ENCODE measurements at regions not wholly inside any gene's neighbourhood (a gene's known extent, or its start where the extent isn't known, plus 50 kb on each side); places are given as distances from the start of the nearest gene placed in this dataset.

DNA sequence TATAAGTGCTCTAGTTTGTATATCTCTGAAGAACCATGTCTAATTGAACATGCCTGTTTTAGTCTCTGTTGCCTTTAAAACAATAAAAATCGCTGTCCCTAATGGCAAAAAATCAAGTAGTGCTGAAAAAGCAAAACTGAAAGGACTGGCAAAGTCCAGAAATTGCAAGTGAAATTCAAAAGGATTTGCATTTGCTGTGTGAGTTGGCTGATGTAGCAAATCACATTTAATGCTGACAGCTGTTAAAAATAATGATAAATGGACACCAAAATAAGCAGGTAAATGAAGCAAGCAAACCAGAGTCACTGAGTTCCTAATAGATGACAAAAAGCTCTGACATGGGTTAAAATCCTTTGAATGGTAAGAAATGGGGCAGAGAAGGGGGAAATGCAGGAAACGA lies 874.1 kb downstream of the GRM8 start:
- no peak for DNase-seq

DNA sequence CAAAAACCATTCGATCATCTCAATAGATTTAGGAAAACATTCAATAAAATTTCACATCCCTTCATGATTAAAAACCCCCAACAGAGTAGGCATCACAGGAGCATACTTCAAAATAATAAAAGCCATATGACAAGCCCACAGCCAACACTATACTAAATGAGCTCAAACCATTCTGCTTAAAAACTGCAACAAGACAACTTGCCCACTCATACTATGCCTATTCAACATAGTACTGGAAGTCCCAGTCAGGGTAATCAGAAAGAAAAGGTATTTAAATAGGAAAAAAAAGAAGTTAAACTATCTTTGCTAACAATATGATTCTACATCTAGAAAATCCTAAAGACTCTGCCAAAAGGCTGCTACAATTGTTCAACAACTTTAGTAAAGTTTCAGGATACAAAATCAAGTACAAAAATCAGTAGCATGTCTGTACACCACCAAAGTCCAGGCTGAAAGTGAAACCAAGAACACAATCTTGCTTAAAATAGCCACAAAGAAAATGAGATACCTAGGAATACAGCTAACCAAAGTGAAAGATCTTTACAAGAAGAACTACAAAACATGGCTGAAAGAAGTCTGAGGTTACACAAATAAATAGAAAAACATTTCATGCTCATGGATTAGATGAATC lies 882.6 kb downstream of the GRM8 start:
- DNase-seq: no peak

DNA sequence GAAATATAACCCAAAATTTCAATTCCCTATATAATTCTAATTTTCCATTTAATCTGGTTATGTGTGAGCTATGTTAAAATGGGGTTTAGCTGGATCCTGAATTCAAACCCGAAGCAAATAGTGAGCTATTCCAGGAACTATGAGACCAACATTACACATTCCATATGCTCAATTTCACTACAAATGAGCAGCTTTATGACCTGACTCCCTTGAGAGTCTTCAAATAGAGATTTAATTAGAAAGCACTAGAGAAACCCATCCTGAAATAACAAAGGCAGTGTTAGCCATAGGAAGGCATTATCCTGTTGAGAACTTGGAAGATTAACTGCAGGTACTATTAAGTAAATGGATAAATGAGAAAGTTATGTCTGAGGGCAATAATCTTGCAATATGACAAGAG lies 890.0 kb downstream of the GRM8 start:
- DNase-seq: no peak

DNA sequence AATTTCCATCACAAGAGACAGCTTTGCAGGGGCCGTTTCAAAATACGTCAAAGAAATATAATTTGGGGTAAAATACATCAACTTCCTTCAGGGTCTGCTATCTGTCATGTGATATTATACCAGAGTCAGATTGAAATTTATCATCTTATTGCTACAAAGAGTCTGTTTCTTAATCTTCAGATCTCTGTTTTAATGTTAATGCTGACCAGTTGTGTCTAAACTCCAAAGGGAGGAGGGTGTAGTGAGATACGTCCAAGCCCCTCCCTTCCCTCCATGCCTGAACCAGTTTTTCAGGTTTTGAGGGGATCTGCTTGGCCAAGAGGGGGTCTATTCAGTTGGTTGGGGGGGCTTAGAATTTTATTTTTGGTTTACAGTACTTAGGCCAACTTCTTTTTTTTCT lies 891.6 kb downstream of the GRM8 start:
- no peak for DNase-seq

DNA sequence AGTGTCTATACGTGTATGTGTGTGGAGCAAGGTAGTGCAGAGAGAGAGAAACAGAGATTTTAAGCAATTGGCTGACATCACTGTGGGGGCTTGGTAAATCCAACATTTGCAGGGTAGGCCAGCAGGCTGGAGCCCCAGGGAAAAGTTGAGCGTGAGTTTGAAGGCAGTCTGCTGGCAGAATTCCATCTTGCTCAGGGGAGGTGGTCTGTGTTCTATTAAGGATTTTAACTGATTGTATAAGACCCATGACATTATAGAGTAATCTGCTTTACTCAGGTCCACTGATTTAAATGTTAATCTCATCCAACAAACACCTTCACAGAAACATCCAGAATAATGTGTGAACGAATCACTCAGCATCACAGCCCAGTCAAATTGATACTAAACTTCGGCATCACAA lies 912.9 kb downstream of the GRM8 start:
- DNase-seq: no peak

DNA sequence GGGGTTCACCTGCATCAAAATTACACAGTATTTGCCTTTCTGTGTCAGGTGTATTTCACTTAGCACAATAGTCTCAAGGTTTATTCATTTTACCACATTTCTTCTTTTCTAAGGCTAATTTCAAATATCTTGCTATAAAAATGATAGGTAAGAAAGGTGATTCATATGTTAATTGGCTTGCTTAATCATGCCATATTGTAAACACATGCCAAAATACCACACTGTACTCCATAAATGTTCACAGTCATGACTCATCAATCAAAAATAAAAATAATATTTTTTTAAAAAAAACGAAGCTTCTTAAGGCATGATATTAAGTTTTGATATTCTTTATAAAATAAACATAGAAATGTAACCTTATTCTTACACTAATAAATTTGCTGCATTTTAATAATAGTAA lies 947.1 kb downstream of the GRM8 start:
- no peak for DNase-seq

DNA sequence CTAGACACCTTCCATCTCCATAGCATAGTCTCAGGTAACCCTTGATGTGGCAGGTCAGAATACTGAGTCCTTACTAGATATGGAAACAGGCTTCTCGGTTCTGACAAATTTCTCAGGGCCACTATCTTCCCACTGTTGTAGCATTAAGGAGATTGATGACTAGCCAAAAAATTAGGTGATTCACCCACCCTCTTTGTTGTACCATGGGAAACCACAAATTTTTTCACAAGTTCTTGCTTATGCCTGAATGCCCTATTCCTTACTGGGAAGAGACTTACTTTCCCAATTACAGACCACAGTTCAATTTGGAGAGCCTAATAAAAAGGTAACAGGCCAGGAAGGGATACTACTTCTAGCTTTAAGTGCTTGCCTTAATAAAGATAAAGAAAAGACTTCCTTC lies 948.8 kb downstream of the GRM8 start:
- no peak for DNase-seq

DNA sequence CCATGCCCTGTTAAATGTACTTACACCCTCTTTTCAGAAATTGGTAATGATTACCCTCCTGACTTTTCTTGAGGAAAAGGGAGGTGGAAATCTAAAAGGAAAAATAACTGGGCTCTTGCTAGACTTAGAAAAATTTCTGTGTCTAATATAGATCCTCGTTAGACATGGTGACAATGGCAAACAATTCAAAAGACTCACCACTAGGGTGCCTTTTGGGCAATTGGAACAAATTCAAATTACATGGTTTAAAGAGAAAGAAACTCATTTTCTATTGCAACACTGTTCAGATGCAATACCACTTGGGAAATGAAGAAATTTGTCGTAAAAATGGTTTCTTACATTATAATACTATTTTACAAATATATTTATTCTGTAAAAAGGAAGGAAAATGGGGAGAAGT lies 950.1 kb downstream of the GRM8 start:
- no peak for DNase-seq

DNA sequence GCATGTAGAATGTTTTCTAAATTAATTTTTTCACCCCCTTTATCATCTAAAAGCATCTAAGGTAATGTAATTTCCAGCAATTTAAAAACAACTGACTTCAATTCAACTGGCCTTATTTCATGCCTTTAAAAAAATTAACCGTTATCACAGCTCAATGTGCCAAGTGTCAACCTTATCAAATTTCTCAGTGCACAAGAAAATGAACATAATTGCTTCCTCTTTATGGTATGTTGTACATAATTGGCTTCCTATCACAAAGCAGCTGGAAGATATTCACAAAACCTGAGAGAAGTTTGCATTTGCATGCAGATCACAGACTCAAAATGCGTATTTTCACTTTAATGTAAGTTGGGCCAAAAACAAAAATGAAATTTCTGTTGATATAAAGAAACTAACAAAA lies 966.4 kb downstream of the GRM8 start:
- DNase-seq: no peak

DNA sequence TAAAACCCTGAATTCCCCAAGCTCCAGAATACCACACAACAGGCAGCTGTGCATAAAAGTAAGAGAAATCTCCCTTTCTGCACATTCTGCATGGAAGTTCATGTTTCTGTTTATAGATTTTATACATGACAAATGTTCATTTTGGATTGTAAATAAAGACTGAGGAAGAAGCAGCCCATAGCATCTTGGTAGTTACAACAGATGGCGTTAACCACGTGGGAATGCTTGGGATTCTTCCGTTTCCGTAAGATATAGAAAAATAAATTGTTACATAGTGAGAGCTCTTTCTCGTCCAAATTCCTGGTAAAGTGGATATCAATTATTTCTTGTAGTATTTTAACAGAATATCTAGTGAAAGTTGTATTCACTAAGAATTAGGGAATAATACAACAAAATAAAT lies 1016.5 kb downstream of the GRM8 start:
- DNase-seq: no peak

DNA sequence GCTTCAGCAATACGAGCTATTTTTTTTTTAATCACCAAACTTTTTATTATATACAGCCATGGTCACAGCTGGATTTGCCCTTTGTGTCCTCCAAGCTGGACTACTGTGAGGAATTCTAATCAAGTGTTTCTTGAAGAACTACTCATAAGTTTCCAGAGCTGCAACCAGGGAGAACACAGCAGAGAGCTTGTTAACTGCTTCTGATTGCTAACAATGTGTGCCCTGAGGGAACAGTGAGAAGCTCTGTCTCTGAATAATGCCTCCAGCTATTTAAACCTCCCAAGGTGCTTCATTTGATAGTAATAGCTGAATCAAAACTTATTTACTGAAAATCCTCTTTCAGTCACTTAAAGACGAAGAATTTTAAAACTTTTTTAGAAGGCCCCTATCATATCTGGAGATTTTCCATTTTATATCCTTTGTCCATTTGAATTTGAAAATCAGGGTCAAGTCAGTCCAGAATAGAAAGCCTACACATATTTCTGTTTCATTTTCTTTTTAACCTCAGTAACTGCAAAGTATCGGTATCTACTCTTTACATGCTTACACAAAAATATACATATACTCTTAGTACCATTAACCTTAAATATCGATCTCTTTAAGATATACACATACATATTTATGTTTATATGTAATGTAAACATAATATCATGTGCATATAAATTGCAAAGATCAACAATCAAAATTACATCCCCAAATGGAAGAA lies 1024.2 kb downstream of the GRM8 start:
- no peak for DNase-seq

DNA sequence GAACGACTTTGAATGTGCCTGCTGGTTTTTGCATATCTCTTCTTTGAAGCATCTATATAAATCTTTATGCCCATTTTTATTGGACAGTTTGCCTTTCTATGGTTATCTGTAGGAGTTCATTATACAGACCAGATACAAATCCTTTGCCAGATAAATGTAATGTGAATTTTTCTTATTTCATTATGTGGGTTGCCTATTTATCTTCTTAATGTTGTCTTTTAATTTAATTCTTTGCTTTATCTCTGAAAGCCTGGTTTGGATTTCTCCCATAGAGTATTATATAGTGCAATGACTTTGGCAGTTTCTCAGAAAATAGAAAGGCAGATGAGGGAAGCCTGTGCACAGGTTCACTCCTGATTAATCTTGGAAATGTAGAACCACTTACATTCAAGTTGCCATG lies 1025.1 kb downstream of the GRM8 start:
- no peak for DNase-seq

DNA sequence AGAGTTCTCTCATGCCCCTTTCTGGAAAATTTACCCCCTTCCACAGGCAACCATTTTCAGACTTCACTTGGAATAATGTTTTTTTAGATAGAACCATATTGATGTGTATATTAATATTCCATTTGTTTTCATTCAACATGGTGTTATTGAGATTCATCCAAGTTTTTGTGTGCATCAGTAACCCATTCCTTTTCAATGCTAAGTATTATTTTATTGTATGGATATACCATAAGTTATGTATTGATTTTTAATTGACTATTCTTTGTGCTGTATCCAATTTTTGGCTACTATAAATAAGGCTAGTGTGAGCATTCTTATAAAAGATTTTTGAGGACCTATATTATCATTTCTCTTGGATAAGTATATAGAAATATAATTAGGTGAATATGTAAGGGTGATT lies 1025.7 kb downstream of the GRM8 start:
- no peak for DNase-seq

DNA sequence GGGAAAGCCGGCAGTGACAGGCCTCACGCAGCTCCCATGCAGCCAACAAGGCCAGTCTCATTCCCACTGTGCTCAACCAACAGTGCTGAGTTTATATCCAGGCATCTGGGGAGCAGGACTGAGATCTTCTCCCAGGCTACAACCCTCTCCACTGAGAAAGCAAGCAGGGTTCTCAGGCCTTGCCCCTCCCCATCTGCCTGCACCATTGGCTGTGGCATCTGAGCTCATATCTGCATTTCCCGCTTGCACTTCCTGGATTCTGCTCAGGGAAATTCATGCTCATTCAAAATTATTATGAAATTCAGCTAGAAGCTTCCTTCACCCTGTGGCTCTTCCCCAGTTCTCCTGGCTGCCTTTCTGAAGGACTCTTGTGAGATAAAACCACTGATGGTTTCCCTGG lies 1029.0 kb downstream of the GRM8 start:
- no peak for DNase-seq

DNA sequence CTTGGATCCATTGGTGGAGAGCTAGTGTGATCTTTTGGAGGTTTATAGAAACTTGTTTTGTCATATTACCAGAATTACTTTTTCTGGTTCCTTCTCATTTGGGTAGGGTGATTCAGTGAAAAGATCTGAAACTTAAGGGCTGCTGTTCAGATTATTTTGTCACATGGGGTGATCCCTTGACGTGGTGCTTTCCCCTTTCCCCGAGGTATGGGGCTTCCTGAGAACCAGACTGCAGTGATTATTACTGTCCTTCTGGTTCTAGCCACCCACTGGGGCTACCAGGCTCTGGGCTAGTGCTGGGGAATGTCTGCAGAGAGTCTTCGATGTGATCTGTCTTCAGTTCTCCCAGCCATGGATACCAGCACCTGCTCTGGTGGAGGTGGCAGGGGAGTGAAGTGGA lies 1030.0 kb downstream of the GRM8 start:
- no peak for DNase-seq

DNA sequence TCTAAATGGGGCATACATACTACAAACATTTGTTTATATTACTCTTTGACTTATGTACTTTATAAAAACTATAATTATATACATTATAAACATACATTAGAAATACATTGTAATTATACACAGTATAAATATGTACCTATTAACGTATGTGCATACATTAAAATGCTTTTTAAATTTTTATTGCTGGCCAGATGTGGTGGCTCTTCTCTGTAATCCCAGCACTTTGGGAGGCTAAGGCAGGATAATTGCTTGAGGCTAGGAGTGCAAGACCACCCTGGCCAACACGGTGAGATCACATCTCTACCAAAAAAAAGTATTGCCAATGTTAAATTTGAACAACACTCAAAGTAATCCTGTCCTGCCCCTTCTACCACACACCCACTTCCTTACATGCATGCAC lies 1037.0 kb downstream of the GRM8 start:
- no peak for DNase-seq

DNA sequence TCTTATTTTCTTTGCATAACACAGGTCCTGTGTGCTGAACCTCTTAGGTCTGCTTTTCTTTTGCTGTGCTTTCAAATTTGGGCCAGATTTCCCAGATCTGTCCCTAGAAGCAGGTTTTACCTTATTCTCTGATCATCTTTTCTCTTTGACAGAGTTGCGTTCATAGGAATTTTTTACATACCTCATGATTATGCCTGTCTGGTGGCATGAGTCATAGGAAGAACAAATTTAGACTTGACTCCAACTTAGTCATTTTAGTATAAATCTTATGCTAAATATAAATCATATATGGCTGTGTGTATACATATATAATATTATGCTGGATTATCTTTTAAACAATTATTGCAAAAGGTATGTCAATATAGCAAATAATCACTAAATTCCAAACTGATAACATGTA lies 1038.9 kb downstream of the GRM8 start:
- no peak for DNase-seq

DNA sequence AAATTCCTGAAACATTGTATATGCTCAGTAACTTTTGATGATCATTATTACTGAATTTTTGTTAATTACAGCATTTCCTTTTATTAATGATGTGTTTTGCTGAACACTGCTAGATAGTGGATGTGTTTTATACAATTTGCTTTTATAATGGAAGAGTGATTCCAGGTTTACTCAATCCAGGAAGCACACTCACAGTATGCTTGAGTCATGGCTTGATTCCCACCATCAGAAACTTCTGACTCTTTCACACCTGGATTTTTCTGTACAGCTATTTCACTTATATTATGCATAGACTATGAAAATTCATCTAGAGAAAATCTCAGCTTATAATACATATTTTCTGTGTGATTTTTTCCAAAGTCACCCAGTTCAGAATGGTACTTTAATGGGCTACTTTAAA lies 1040.9 kb downstream of the GRM8 start:
- DNase-seq: no peak

DNA sequence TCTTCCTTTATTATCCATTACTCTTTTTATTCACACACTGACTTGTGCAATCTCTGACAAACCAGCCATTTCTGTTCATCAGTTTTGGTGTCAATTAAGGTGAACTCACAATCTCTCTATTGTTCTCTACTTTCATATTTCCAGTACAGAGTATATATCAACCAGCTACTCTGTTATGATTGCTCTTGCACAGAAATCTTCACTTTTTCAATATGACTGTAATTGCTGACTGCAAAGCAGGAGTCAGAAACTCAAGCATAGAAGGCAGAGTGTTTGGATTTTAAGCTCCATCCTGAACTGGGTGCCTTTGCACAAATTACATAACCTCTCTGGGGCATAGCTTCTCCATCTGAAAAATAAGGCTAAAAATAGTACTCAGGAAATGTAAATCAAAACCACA lies 1042.0 kb downstream of the GRM8 start:
- no peak for DNase-seq

DNA sequence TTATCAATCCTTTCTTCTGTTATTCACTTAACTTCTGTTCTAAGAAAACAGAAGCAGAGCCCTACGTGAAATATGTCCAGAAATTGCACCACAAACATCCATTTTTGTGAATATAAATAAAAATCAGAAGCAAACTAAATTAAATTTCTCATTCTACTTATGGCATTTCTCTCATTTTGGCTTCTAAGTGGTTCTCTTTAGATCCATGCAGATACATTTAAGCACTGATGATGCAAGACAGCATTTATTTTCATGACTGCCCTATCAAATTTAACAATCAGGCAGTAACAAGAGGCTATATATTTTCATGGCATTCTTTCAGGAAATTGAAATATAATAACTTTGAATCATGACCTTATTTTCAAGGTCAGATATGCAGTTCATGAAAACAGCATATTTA lies 1049.6 kb downstream of the GRM8 start:
- DNase-seq: no peak

DNA sequence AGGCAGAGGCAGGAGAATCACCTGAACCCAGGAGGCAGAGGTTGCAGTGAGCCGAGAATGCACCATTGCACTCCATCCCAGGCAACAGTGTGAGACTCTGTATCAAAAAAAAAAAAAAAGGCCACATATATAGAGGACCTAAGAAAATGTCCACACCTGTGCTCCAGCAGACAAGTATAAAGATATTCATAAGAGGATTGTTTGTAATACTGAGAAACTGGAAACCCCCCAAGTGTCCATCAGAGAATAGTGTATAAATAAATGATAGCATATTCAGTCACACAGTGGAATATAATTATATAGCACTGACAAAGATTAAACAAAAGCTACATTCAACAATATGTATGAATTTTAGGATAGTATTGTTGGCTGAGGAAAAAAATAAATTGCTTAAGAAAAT lies 1050.6 kb downstream of the GRM8 start:
- DNase-seq: no peak

DNA sequence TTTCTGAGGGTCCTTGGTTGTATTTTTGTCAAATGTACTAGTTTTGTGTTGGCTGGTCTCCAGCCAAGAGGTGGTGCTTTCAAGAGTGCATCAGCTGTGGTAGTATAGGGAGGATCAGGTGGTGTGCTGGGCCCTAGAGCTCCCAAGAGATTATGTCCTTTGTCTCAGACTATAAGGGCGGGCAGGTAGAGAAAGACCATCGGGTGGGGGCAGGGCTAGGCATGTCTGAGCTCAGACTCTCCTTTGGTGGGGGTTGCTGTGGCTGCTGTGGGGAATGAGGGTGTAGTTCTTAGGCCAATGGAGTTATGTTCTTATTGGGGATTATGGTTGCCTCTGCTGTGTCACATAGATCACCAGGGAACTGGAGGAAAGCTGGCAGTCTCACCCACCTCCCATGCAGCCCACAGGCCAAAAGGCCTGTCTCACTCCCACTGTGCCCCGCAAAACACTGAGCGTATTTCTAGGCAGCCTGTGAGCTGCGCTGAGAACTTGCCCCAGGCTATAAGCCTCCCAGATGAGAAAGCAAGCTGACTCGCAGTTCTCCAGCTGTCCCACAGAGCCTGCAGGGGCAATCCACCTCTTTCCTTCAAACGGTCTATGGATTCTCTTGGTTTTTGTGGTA lies 1066.7 kb downstream of the GRM8 start:
- no peak for DNase-seq

DNA sequence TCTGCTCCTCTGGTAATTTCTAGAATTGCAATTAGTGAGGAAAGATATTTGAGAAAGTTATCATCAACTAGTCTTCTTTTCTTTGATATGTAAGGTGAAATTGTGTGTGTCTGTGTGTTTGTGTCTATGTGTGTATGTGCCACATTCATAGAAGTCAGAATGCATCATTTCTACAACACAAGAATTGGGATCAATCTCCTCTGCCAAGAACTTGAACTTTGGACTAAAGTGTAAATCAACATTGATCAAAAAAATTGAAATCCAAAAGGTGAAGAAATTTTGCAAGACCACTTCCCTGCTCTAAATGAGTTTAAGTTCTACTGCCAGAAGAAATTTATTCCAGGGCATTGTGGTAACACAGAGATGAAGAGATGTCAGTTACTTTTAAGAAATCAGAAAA lies 1072.8 kb downstream of the GRM8 start:
- no peak for DNase-seq

DNA sequence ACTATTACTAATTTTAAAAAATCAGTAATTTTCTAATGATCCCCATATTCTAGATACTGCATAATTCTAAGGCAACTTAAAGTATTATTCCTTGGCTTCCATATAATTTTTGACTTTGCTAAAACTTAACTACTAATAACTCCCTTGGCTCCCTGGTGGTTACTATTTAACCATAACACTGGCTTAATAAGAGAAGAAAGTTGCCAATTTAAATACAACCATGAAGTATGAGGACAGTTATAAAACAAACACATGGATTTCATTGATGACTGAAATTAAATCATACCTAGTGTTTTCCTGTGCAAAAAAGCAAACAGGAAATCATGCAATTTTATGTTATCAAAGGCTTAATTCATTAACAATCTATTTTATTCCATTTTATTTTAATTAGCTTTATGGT lies 1073.9 kb downstream of the GRM8 start:
- no peak for DNase-seq

DNA sequence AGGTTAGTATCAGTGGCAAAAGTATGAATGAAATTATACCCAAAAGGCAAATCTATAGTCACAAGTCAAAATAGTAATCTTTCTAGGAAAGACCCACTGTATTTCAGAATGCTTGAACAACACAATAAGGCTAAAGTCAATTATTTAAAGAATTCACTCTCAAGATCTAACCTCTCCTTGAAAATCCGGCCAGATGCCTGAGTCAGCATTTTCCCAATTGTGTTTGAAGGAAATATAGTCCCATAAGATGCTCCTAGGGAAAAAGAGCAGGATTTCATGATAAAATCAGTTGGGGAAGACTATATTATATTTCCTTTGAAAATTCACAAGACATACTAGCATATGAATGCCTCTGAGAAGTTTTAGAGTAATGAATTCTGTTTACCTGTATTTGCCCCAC lies 1075.0 kb downstream of the GRM8 start:
- DNase-seq: no peak

Measured in NCI-H510A (cell line).